Karpas-422 (cell line): ENCODE measurements at regions not wholly inside any gene's neighbourhood (a gene's known extent, or its start where the extent isn't known, plus 50 kb on each side); places are given as distances from the start of the nearest gene placed in this dataset.

ENCODE experiments used
- DNase-seq: peaks from one replicate; pipeline ENCODE4 v3.0.0-alpha.2; 2015
- H2AFZ ChIP-seq: fragments of 200-600 bp; sonication (generic); 2 replicates; pipeline ENCODE4 v1.6.1; 2014; ENCODE audit warnings: antibody characterized with exemption, low read length, mixed read lengths
- H3K27ac ChIP-seq: fragments of 200-600 bp; sonication (generic); 2 replicates; pipeline ENCODE4 v1.5.1; 2014; ENCODE audit warnings: mild to moderate bottlenecking, low read length, moderate library complexity
- H3K27me3 ChIP-seq: fragments of 200-600 bp; sonication (generic); 2 replicates; pipeline ENCODE4 v1.6.1; 2014; ENCODE audit warnings: low read length, mixed read lengths
- H3K36me3 ChIP-seq: fragments of 200-600 bp; sonication (generic); 2 replicates; pipeline ENCODE4 v1.6.1; 2014; ENCODE audit warnings: low read length, mixed read lengths; ENCODE audit not compliant: insufficient read depth
- H3K4me1 ChIP-seq: fragments of 200-600 bp; sonication (generic); 2 replicates; pipeline ENCODE4 v1.6.1; 2014; ENCODE audit warnings: mild to moderate bottlenecking, low read length, mixed read lengths
- H3K4me2 ChIP-seq: fragments of 200-600 bp; sonication (generic); 2 replicates; pipeline ENCODE4 v1.6.1; 2014; ENCODE audit warnings: low read length, low read depth, mild to moderate bottlenecking; ENCODE audit not compliant: poor library complexity, severe bottlenecking
- H3K4me3 ChIP-seq: fragments of 200-600 bp; sonication (generic); 2 replicates; pipeline ENCODE4 v1.5.1; 2014; ENCODE audit warnings: mild to moderate bottlenecking, antibody characterized with exemption, low read length, mixed read lengths
- H3K79me2 ChIP-seq: fragments of 200-600 bp; sonication (generic); 2 replicates; pipeline ENCODE4 v1.6.1; 2014; ENCODE audit warnings: mild to moderate bottlenecking, low read length, mixed read lengths
- H3K9ac ChIP-seq: fragments of 200-600 bp; sonication (generic); 2 replicates; pipeline ENCODE4 v1.6.0; 2014; ENCODE audit warnings: low read length
- H3K9me2 ChIP-seq: fragments of 200-600 bp; sonication (generic), shearing (Covaris generic); replicated peaks from 2 replicates; pipeline ENCODE4 v1.6.0; 2014; ENCODE audit warnings: mild to moderate bottlenecking, low read length, moderate library complexity; ENCODE audit not compliant: insufficient read depth
- H3K9me3 ChIP-seq: fragments of 300-700, 200-600 bp; sonication (generic); 2 replicates; pipeline ENCODE4 v1.6.1; 2014; ENCODE audit warnings: low read length, mixed read lengths
- H4K20me1 ChIP-seq: fragments of 200-600 bp; sonication (generic); 2 replicates; pipeline ENCODE4 v1.6.1; 2014; ENCODE audit warnings: mild to moderate bottlenecking, antibody characterized with exemption, low read length, low read depth; ENCODE audit not compliant: insufficient read depth

- Histone ChIP-seq H3K9me2 (no peaks in the 10 kb centered on the region), H3K79me2 (no peaks in the 10 kb centered on the region), H3K27ac (no peak overlapping the region), H3K4me2 (no peak overlapping the region), H3K36me3 (no peaks in the 10 kb centered on the region), H3K4me1 (no peaks in the 10 kb centered on the region), H3K9ac (no peak overlapping the region), H3K4me3 (no peak overlapping the region), H3K27me3 (no peaks in the 10 kb centered on the region), H4K20me1 (no peaks in the 10 kb centered on the region), H3K9me3 (peaks cover under 1% of the 10 kb centered on the region; the same call in 1 of the 2 replicates), H2AFZ (no peak overlapping the region)
- no peak for DNase-seq
Observed at GRCh38 chr5:14050821-14051220, 92.3 kb upstream of the TRIO start.

- Histone ChIP-seq H2AFZ (no peak overlapping the region), H3K27me3 (no peaks in the 10 kb centered on the region), H3K4me3 (no peak overlapping the region), H3K4me2 (no peak overlapping the region), H3K9me2 (no peaks in the 10 kb centered on the region), H3K27ac (no peak overlapping the region), H3K9me3 (no peaks in the 10 kb centered on the region), H4K20me1 (no peaks in the 10 kb centered on the region), H3K4me1 (no peaks in the 10 kb centered on the region), H3K36me3 (no peaks in the 10 kb centered on the region), H3K79me2 (no peaks in the 10 kb centered on the region), H3K9ac (no peak overlapping the region)
- DNase-seq: no peak
Observed at GRCh38 chr5:14048434-14048833, 94.7 kb upstream of the TRIO start.

DNA sequence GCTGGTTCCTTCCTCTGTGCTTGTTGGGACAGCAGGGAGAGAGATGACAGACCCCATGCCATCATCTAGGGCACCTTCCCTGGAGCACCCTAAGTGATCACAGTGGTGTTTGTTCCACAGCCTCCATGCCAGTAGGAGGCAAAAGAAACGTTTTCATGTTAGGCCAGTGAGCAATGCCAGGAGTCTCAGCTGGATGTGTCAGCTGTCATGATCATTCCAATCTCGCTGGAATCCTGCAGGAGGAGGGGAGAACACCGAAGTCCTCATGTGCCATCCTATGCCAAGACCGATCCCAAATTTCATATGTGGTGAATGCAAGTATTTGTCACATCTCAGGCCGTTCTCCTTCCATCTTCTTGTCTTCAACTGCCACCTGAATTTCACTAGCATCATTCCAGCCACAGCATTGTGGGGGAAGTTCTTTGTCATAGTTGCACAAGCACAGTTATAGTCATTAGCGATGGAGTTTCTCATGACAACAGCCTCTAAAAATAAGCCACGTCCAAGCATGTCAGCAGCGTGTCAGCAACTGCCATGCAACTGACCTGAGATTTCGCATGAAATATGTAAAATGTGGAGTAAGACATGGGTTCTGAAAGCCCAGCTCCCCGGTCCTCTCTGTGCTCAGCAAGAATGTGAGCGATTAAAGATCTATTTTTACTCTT is 97.2 kb upstream of the DNAH5 start:
- Histone ChIP-seq H3K9me3 (no peaks in the 10 kb centered on the region), H3K9ac (no peak overlapping the region), H2AFZ (no peak overlapping the region), H3K36me3 (no peaks in the 10 kb centered on the region), H4K20me1 (no peaks in the 10 kb centered on the region), H3K27me3 (no peaks in the 10 kb centered on the region), H3K4me3 (no peak overlapping the region), H3K79me2 (no peaks in the 10 kb centered on the region), H3K27ac (no peak overlapping the region), H3K9me2 (no peaks in the 10 kb centered on the region), H3K4me1 (no peaks in the 10 kb centered on the region), H3K4me2 (no peak overlapping the region)
- no peak for DNase-seq

GRCh38 chr5:14040542-14040941 is 96.1 kb upstream of the DNAH5 start:
- Histone ChIP-seq H3K79me2 (no peaks in the 10 kb centered on the region), H3K27me3 (no peaks in the 10 kb centered on the region), H3K9me2 (no peaks in the 10 kb centered on the region), H3K9me3 (no peaks in the 10 kb centered on the region), H3K36me3 (no peaks in the 10 kb centered on the region), H3K4me3 (no peak overlapping the region), H4K20me1 (no peaks in the 10 kb centered on the region), H3K4me2 (no peak overlapping the region), H3K27ac (no peak overlapping the region), H3K9ac (no peak overlapping the region), H3K4me1 (peaks cover 3% of the 10 kb centered on the region; the same call in 1 of the 2 replicates), H2AFZ (no peak overlapping the region)
- DNase-seq: no peak

DNA sequence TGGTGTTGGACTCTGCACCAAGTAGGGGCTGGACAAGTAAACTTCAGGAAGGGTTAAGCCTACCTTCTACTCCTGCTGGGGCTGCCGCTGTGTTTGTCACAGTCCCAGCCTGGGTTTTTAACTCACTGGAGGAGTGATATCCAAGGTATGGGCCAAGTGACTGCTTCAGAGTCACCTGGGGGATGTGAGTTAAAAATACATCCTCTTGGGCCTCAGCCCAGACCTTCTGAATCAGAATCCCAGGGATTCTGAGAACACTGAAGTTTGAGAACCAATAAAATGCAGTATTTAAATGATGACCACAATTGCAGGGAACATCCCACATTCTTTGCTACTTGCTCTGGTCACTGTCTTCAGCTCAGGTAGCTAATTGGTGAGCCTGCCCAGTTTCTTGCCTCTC is 95.1 kb upstream of the DNAH5 start:
- Histone ChIP-seq H2AFZ (no peak overlapping the region), H3K27me3 (no peaks in the 10 kb centered on the region), H3K9ac (no peak overlapping the region), H3K4me2 (no peak overlapping the region), H4K20me1 (no peaks in the 10 kb centered on the region), H3K4me1 (peaks cover 3% of the 10 kb centered on the region; the same call in 1 of the 2 replicates), H3K27ac (no peak overlapping the region), H3K4me3 (no peak overlapping the region), H3K9me2 (no peaks in the 10 kb centered on the region), H3K79me2 (no peaks in the 10 kb centered on the region), H3K36me3 (no peaks in the 10 kb centered on the region), H3K9me3 (no peaks in the 10 kb centered on the region)
- DNase-seq: no peak

DNA sequence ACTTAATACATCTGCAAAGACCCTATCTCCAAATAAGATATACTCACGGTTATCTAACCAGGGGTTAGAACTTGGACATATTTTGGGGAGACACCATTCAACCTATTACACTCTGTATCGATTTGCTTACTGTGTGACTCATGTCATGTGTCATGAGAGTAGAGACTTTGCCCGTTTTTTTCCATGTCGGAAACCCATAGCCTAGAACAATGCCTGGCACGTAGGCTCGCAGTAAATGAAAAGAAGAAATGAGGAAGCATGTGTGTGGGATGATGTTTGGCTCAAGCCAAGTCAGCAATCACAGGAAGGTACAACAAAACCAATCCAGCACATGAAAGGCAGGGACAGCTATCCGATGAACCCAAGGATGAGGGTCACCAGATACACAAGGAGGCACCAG is 94.6 kb upstream of the DNAH5 start:
- Histone ChIP-seq H3K9me3 (no peaks in the 10 kb centered on the region), H3K27me3 (no peaks in the 10 kb centered on the region), H3K36me3 (no peaks in the 10 kb centered on the region), H4K20me1 (no peaks in the 10 kb centered on the region), H3K4me2 (no peak overlapping the region), H3K4me3 (no peak overlapping the region), H2AFZ (no peak overlapping the region), H3K27ac (no peak overlapping the region), H3K9me2 (no peaks in the 10 kb centered on the region), H3K9ac (no peak overlapping the region), H3K4me1 (peaks cover 3% of the 10 kb centered on the region; the same call in 1 of the 2 replicates), H3K79me2 (no peaks in the 10 kb centered on the region)
- no peak for DNase-seq

- Histone ChIP-seq H3K4me2 (no peak overlapping the region), H2AFZ (no peak overlapping the region)
Observed at GRCh38 chr5:14038341-14038959, 94.0 kb upstream of the DNAH5 start.

DNA sequence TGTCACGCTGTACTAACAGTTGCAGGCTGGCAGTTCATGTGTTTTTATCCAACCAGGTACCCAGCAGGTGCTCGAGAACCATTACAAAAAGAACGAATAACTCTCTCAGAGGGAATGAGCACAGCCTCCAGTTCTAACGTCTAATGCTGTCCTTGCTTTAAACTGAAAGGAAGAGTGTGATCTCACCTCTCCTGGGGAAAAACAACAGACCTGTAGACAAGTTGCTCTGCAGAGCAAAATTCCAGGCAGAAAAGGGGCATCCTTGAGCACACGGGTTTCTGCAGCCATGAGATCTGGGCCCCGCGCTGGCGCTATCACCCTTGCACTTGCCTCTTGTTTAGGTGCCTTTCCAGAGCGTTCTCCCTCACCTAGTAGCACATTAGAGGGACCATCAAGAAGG is 92.5 kb upstream of the DNAH5 start:
- DNase-seq: no peak
- Histone ChIP-seq H2AFZ (no peak overlapping the region), H3K4me1 (peaks cover 3% of the 10 kb centered on the region; the same call in 1 of the 2 replicates), H3K36me3 (no peaks in the 10 kb centered on the region), H3K9me3 (no peaks in the 10 kb centered on the region; the same call in 1 of the 2 replicates), H3K27me3 (no peaks in the 10 kb centered on the region), H3K9me2 (no peaks in the 10 kb centered on the region), H4K20me1 (no peaks in the 10 kb centered on the region), H3K27ac (no peak overlapping the region), H3K4me3 (no peak overlapping the region), H3K9ac (no peak overlapping the region), H3K4me2 (no peak overlapping the region), H3K79me2 (no peaks in the 10 kb centered on the region)

More at GRCh38 chr5:14038341-14038959, 94.0 kb upstream of the DNAH5 start:
- Histone ChIP-seq H3K9ac (no peak overlapping the region), H3K27ac (no peak overlapping the region), H3K4me3 (no peak overlapping the region), H3K36me3 (no peaks in the 10 kb centered on the region), H3K9me2 (no peaks in the 10 kb centered on the region), H3K9me3 (no peaks in the 10 kb centered on the region), H4K20me1 (no peaks in the 10 kb centered on the region), H3K27me3 (no peaks in the 10 kb centered on the region), H3K4me1 (peaks cover 3% of the 10 kb centered on the region; the same call in 1 of the 2 replicates), H3K79me2 (no peaks in the 10 kb centered on the region)
- no peak for DNase-seq
